H9 (cell line): ENCODE measurements at regions not wholly inside any gene's neighbourhood (a gene's known extent, or its start where the extent isn't known, plus 50 kb on each side); places are given as distances from the start of the nearest gene placed in this dataset.

Experiments used
- DNase-seq: peaks from one replicate; pipeline ENCODE4 v3.0.0-alpha.2; 2017
- H2AFZ ChIP-seq: one replicate; pipeline ENCODE4 v1.6.1; 2013; ENCODE audit warnings: mild to moderate bottlenecking, low read length, control low read depth, moderate library complexity
- H2AK5ac ChIP-seq: 2 replicates; pipeline ENCODE4 v1.6.1; 2013; ENCODE audit warnings: low read length, control low read depth, mixed read lengths; ENCODE audit not compliant: insufficient read length
- H2BK120ac ChIP-seq: one replicate; pipeline ENCODE4 v1.6.1; 2013; ENCODE audit warnings: low read depth, mild to moderate bottlenecking, low read length, control low read depth, inconsistent platforms; ENCODE audit not compliant: poor library complexity, severe bottlenecking
- H2BK12ac ChIP-seq: 2 replicates; pipeline ENCODE4 v1.6.1; 2013; ENCODE audit warnings: low read length, control low read depth, mixed read lengths, low read depth; ENCODE audit not compliant: insufficient read length
- H2BK15ac ChIP-seq: 2 replicates; pipeline ENCODE4 v1.6.1; 2013; ENCODE audit warnings: low read depth, low read length, control low read depth
- H2BK20ac ChIP-seq: one replicate; pipeline ENCODE4 v1.6.1; 2013; ENCODE audit warnings: low read depth, mild to moderate bottlenecking, low read length, control low read depth, inconsistent platforms; ENCODE audit not compliant: poor library complexity, severe bottlenecking
- H2BK5ac ChIP-seq: 2 replicates; pipeline ENCODE4 v1.6.1; 2013; ENCODE audit warnings: low read length, control low read depth, mixed read lengths; ENCODE audit not compliant: insufficient read length
- H3K14ac ChIP-seq: 2 replicates; pipeline ENCODE4 v1.6.1; 2013; ENCODE audit warnings: low read length, control low read depth; ENCODE audit not compliant: insufficient read depth
- H3K18ac ChIP-seq: 2 replicates; pipeline ENCODE4 v1.6.1; 2013; ENCODE audit warnings: low read depth, mild to moderate bottlenecking, mixed read lengths, low read length, control low read depth; ENCODE audit not compliant: insufficient read length
- H3K23ac ChIP-seq: 2 replicates; pipeline ENCODE4 v1.6.1; 2013; ENCODE audit warnings: low read length, control low read depth, mixed read lengths, low read depth; ENCODE audit not compliant: insufficient read length
- H3K23me2 ChIP-seq: 2 replicates; pipeline ENCODE4 v1.6.1; 2013; ENCODE audit warnings: low read depth, mild to moderate bottlenecking, mixed read lengths, low read length, control low read depth; ENCODE audit not compliant: insufficient read length, poor library complexity, severe bottlenecking
- H3K27ac ChIP-seq: 2 replicates; pipeline ENCODE4 v1.5.1; 2013; ENCODE audit warnings: low read length, control low read depth, mixed read lengths, low read depth; ENCODE audit not compliant: insufficient read length
- H3K27me3 ChIP-seq: 2 replicates; pipeline ENCODE4 v1.6.1; 2013; ENCODE audit warnings: low read length, control low read depth, inconsistent platforms; ENCODE audit not compliant: insufficient read depth
- H3K4ac ChIP-seq: 2 replicates; pipeline ENCODE4 v1.6.1; 2013; ENCODE audit warnings: low read depth, mild to moderate bottlenecking, control low read depth, inconsistent platforms, low read length, moderate library complexity
- H3K4me1 ChIP-seq: 2 replicates; pipeline ENCODE4 v1.6.1; 2013; ENCODE audit warnings: low read length, control low read depth, inconsistent platforms; ENCODE audit not compliant: insufficient read depth
- H3K4me2 ChIP-seq: 2 replicates; pipeline ENCODE4 v1.6.1; 2013; ENCODE audit warnings: low read length, control low read depth, mixed read lengths; ENCODE audit not compliant: insufficient read length, insufficient read depth
- H3K56ac ChIP-seq: 2 replicates; pipeline ENCODE4 v1.6.1; 2013; ENCODE audit warnings: low read depth, mild to moderate bottlenecking, mixed read lengths, low read length, control low read depth; ENCODE audit not compliant: insufficient read length
- H3K79me1 ChIP-seq: 2 replicates; pipeline ENCODE4 v1.6.1; 2013; ENCODE audit warnings: low read depth, mild to moderate bottlenecking, moderate library complexity, low read length, control low read depth, inconsistent platforms; ENCODE audit not compliant: insufficient read depth, poor library complexity, severe bottlenecking
- H3K79me2 ChIP-seq: 2 replicates; pipeline ENCODE4 v1.6.1; 2013; ENCODE audit warnings: low read length, control low read depth, inconsistent platforms; ENCODE audit not compliant: insufficient read depth
- H3K9ac ChIP-seq: 2 replicates; pipeline ENCODE4 v1.6.1; 2013; ENCODE audit warnings: low read length, control low read depth, mixed read lengths; ENCODE audit not compliant: insufficient read length; ENCODE audit errors: extremely low read depth
- H3K9me3 ChIP-seq: one replicate; pipeline ENCODE4 v1.6.1; 2013; ENCODE audit warnings: low read depth, low read length, inconsistent platforms; ENCODE audit not compliant: control insufficient read depth
- H3T11ph ChIP-seq: one replicate; pipeline ENCODE4 v1.6.1; 2013; ENCODE audit warnings: mild to moderate bottlenecking, low read length, control low read depth, inconsistent platforms
- H4K20me1 ChIP-seq: one replicate; pipeline ENCODE4 v1.6.1; 2013; ENCODE audit not compliant: control insufficient read depth, insufficient read length, insufficient read depth
- H4K5ac ChIP-seq: 2 replicates; pipeline ENCODE4 v1.6.1; 2013; ENCODE audit warnings: low read depth, mild to moderate bottlenecking, mixed read lengths, low read length, control low read depth; ENCODE audit not compliant: insufficient read length
- H4K8ac ChIP-seq: replicated peaks from 2 replicates; pipeline ENCODE4 v1.6.1; 2013; ENCODE audit warnings: low read length, control low read depth, mixed read lengths, low read depth; ENCODE audit not compliant: insufficient read length
- H4K91ac ChIP-seq: 2 replicates; pipeline ENCODE4 v1.6.1; 2013; ENCODE audit warnings: low read depth, mild to moderate bottlenecking, moderate library complexity, mixed read lengths, low read length, control low read depth; ENCODE audit not compliant: insufficient read length
- H3K27ac Mint-ChIP-seq, 3 experiments: 2 replicates in 2 of 3; 3 replicates in 1 of 3; pipeline ENCODE4 v1.8.0; 2020 to 2021; ENCODE audit warnings: mixed read lengths in 3 of 3, mild to moderate bottlenecking in 1 of 3, moderate library complexity in 1 of 3
- H3K27me3 Mint-ChIP-seq: 2 replicates; pipeline ENCODE4 v1.8.0; 2021; ENCODE audit warnings: low read depth, mild to moderate bottlenecking, moderate library complexity, mixed read lengths
- H3K36me3 Mint-ChIP-seq, 3 experiments: 2 replicates in 2 of 3; 3 replicates in 1 of 3; pipeline ENCODE4 v1.8.0; 2020 to 2021; ENCODE audit warnings: low read depth in 3 of 3, mixed read lengths in 3 of 3; ENCODE audit not compliant: insufficient read depth in 1 of 3
- H3K4me1 Mint-ChIP-seq, 2 experiments: 2 replicates each; pipeline ENCODE4 v1.8.0; 2020; ENCODE audit warnings: mixed read lengths in 2 of 2
- H3K4me3 Mint-ChIP-seq, 2 experiments: 2 replicates in 1 of 2; 3 replicates in 1 of 2; pipeline ENCODE4 v1.8.0; 2020 to 2021; ENCODE audit warnings: mild to moderate bottlenecking in 2 of 2, mixed read lengths in 2 of 2, moderate library complexity in 1 of 2
- H3K9me3 Mint-ChIP-seq, 2 experiments: 2 replicates in 1 of 2; 3 replicates in 1 of 2; pipeline ENCODE4 v1.8.0; 2020; ENCODE audit warnings: mild to moderate bottlenecking in 2 of 2, mixed read lengths in 2 of 2, moderate library complexity in 1 of 2
- WGBS: extraction: QIAGEN DNeasy Blood & Tissue Kit; methylation state at CpG from one replicate; pipeline ENCODE4 v1.1.7; 2013; ENCODE audit warnings: missing lambda C conversion rate, low lambda C conversion rate, mixed read lengths; ENCODE audit not compliant: insufficient read length; ENCODE audit errors: extremely low coverage; 5-methylcytosine and 5-hydroxymethylcytosine counted together
- TF ChIP-seq, protein P1 (sequence below): fragments of 200-600 bp; sonication (generic); conservative IDR thresholded peaks from 3 replicates; pipeline ENCODE4 v1.8.0; 2021; ENCODE audit warnings: antibody characterized with exemption, mild to moderate bottlenecking

- no peak overlapping the region for H2AK5ac ChIP-seq
- no peak overlapping the region for H3K14ac ChIP-seq
- peaks cover 6% of the 10 kb centered on the region for H3K27me3 Mint-ChIP-seq
- H3K56ac ChIP-seq, result no peak overlapping the region
- H3K23ac ChIP-seq, result no peak overlapping the region
- TF ChIP-seq, protein P1, sequence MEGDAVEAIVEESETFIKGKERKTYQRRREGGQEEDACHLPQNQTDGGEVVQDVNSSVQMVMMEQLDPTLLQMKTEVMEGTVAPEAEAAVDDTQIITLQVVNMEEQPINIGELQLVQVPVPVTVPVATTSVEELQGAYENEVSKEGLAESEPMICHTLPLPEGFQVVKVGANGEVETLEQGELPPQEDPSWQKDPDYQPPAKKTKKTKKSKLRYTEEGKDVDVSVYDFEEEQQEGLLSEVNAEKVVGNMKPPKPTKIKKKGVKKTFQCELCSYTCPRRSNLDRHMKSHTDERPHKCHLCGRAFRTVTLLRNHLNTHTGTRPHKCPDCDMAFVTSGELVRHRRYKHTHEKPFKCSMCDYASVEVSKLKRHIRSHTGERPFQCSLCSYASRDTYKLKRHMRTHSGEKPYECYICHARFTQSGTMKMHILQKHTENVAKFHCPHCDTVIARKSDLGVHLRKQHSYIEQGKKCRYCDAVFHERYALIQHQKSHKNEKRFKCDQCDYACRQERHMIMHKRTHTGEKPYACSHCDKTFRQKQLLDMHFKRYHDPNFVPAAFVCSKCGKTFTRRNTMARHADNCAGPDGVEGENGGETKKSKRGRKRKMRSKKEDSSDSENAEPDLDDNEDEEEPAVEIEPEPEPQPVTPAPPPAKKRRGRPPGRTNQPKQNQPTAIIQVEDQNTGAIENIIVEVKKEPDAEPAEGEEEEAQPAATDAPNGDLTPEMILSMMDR, result no peak
- H2BK120ac ChIP-seq, result no peak overlapping the region
- H2BK5ac ChIP-seq, result no peak overlapping the region
- H3K27me3 ChIP-seq, result no peaks in the 10 kb centered on the region
- H3K23me2 ChIP-seq, result no peaks in the 10 kb centered on the region
- no peak overlapping the region for H3K27ac ChIP-seq
- H3T11ph ChIP-seq, result no peak overlapping the region
- no peak overlapping the region; a peak in 1 of 7 replicates for H3K27ac Mint-ChIP-seq
- H3K9ac ChIP-seq, result no peak overlapping the region
- no CpG with 5 or more reads among the region's 3 CpGs for WGBS
- no peaks in the 10 kb centered on the region for H4K20me1 ChIP-seq
- H3K9me3 Mint-ChIP-seq, result peaks cover 6 to 14% of the 10 kb centered on the region in 2 experiments
- no peak overlapping the region for H4K5ac ChIP-seq
- DNase-seq, result no peak
- no peaks in the 10 kb centered on the region for H3K9me3 ChIP-seq
- H3K4ac ChIP-seq, result no peak overlapping the region
- no peak overlapping the region for H3K4me2 ChIP-seq
- H2BK20ac ChIP-seq, result no peak overlapping the region
- H3K79me2 ChIP-seq, result no peaks in the 10 kb centered on the region
- no peak overlapping the region for H4K91ac ChIP-seq
- H3K18ac ChIP-seq, result no peak overlapping the region
- H4K8ac ChIP-seq, result no peak overlapping the region
- no peak overlapping the region for H2BK12ac ChIP-seq
- no peak overlapping the region for H3K4me3 Mint-ChIP-seq
- H3K4me1 Mint-ChIP-seq, result peaks cover 54 to 56% of the 10 kb centered on the region in 2 experiments
- peaks cover 19% of the 10 kb centered on the region for H3K4me1 ChIP-seq
- no peak overlapping the region for H2AFZ ChIP-seq
- H3K36me3 Mint-ChIP-seq, result peaks cover 8 to 15% (median 9%) of the 10 kb centered on the region in 3 experiments; a peak in 6 of 7 replicates
- no peaks in the 10 kb centered on the region for H3K79me1 ChIP-seq
- H2BK15ac ChIP-seq, result no peak overlapping the region
These were observed 78.5 kb upstream of the LARS2 start for GRCh38 chr3:45309876-45310275.
